ENCODE measurements at regions not wholly inside any gene's neighbourhood (a gene's known extent, or its start where the extent isn't known, plus 50 kb on each side); places are given as distances from the start of the nearest gene placed in this dataset.

- no peak overlapping the region for H3K27ac ChIP-seq (ENCODE audit: low read length)
- ChIA-PET CTCF (no interaction called here), POLR2A (no interaction called here)
- no peaks in the 10 kb centered on the region for H3K4me1 ChIP-seq (ENCODE audit: control insufficient read depth, insufficient read depth, low read length)
- intact Hi-C loops (cut with micrococcal nuclease; ENCODE audit: unreplicated experiment), result no loop called here
- no peaks in the 10 kb centered on the region for H3K36me3 ChIP-seq (ENCODE audit: control insufficient read depth, insufficient read depth, low read length)
- DNase-seq (ENCODE audit: low read depth, low spot score), result no peak
- BruUV-seq (replicated peaks), result no TSS peak
- no peaks in the 10 kb centered on the region for H3K9me3 ChIP-seq (ENCODE audit: control insufficient read depth, insufficient read depth, low read depth, low read length)
- no peak overlapping the region for H3K4me3 ChIP-seq (ENCODE audit: low read depth in 2 of 2, low read length in 2 of 2)
- no peak for TF ChIP-seq POLR2AphosphoS5 (IDR thresholded peaks at IDR 0.05; ENCODE audit: low read depth, low read length)
- no peak for TF ChIP-seq CTCF (IDR thresholded peaks at IDR 0.05)
- TF ChIP-seq REST (IDR thresholded peaks at IDR 0.05; ENCODE audit: insufficient read depth in 1 of 2, low read depth in 2 of 2, low read length in 1 of 2), result no peak
- TF ChIP-seq SIN3A (IDR thresholded peaks at IDR 0.05; ENCODE audit: borderline replicate concordance, insufficient read depth, low read depth, low read length), result no peak
- no peak for TF ChIP-seq TCF7L2 (IDR thresholded peaks at IDR 0.05; ENCODE audit: low read depth, low read length)
- in situ Hi-C loops (cut with HindIII; ENCODE audit: low pct_unique_long_range_greater_than_20kb, low sequenced_read_pairs), result no loop called here
- ATAC-seq, result no peak
- H3K27me3 ChIP-seq (ENCODE audit: control insufficient read depth, insufficient read depth, low read length), result peaks cover 2% of the 10 kb centered on the region; the same call in 1 of the 2 replicates
Observed at GRCh38 chr16:85983606-85984230, 84.8 kb downstream of the IRF8 start.

- intact Hi-C loops (cut with micrococcal nuclease; ENCODE audit: unreplicated experiment) (no loop called here), in situ Hi-C loops (cut with HindIII; ENCODE audit: low pct_unique_long_range_greater_than_20kb, low sequenced_read_pairs) (no loop called here)
- no peak overlapping the region for H3K27ac ChIP-seq (ENCODE audit: low read length)
- H3K4me1 ChIP-seq (ENCODE audit: control insufficient read depth, insufficient read depth, low read length), result no peaks in the 10 kb centered on the region
- DNase-seq (ENCODE audit: low read depth, low spot score), result no peak
- H3K27me3 ChIP-seq (ENCODE audit: control insufficient read depth, insufficient read depth, low read length), result peaks cover 2% of the 10 kb centered on the region; the same call in 1 of the 2 replicates
- H3K4me3 ChIP-seq (ENCODE audit: low read depth in 2 of 2, low read length in 2 of 2), result no peak overlapping the region
- BruUV-seq (replicated peaks), result no TSS peak
- no peak for ATAC-seq
- CTCF ChIA-PET, result interaction anchor here (0.6 kb wide), 1 partner anchor 596 kb away, joined by 3 read pairs; no protein-coding TSS in a partner anchor
- no peaks in the 10 kb centered on the region for H3K36me3 ChIP-seq (ENCODE audit: control insufficient read depth, insufficient read depth, low read length)
- H3K9me3 ChIP-seq (ENCODE audit: control insufficient read depth, insufficient read depth, low read depth, low read length), result no peaks in the 10 kb centered on the region
- no peak for TF ChIP-seq CTCF (IDR thresholded peaks at IDR 0.05)
- TF ChIP-seq POLR2AphosphoS5 (IDR thresholded peaks at IDR 0.05; ENCODE audit: low read depth, low read length), result no peak
- no peak for TF ChIP-seq TCF7L2 (IDR thresholded peaks at IDR 0.05; ENCODE audit: low read depth, low read length)
- POLR2A ChIA-PET, result no interaction called here
Observed at GRCh38 chr16:85984231-85984880, 85.4 kb downstream of the IRF8 start.

Measured in Panc1 (cell line).